OCI-LY7 (cell line): ENCODE measurements at regions not wholly inside any gene's neighbourhood (a gene's known extent, or its start where the extent isn't known, plus 50 kb on each side); places are given as distances from the start of the nearest gene placed in this dataset.

Source experiments
- BruUV-seq: library from RNA; stranded (reverse); fragments of 400-500 nt; replicated peaks from 2 replicates; lab custom pipeline; 2021; lab: Mats Ljungman, UMichigan
- CTCF ChIA-PET: fragments of 300-600 bp; sonication (Branson Sonifier 250); formaldehyde crosslinking; loops from one replicate; lab custom pipeline; 2022; ENCODE audit warnings: antibody characterized with exemption; ENCODE audit not compliant: unreplicated experiment; lab: Charles Lee
- POLR2A ChIA-PET: fragments of 300-600 bp; sonication (Branson Sonifier 250); formaldehyde crosslinking; loops from one replicate; lab custom pipeline; 2022; ENCODE audit warnings: antibody characterized with exemption; lab: Charles Lee
- DNase-seq: peaks from one replicate; pipeline ENCODE4 v3.0.0-alpha.2; 2015; ENCODE audit warnings: low spot score
- H2AFZ ChIP-seq: fragments of 200-600 bp; sonication (generic), shearing (Covaris generic); 2 replicates; pipeline ENCODE4 v1.6.1; 2014; ENCODE audit warnings: mild to moderate bottlenecking, antibody characterized with exemption, low read length, moderate library complexity
- H3K27ac ChIP-seq: fragments of 200-600 bp; sonication (generic); 2 replicates; pipeline ENCODE4 v1.5.1; 2014; ENCODE audit warnings: mixed run types, low read depth, mild to moderate bottlenecking, moderate library complexity, low read length, inconsistent platforms; ENCODE audit not compliant: poor library complexity, severe bottlenecking
- H3K36me3 ChIP-seq: fragments of 200-600 bp; sonication (generic); 2 replicates; pipeline ENCODE4 v1.6.1; 2014; ENCODE audit warnings: mild to moderate bottlenecking, antibody characterized with exemption, low read length, moderate library complexity, mixed read lengths; ENCODE audit not compliant: insufficient read depth
- H3K4me1 ChIP-seq: fragments of 200-600 bp; sonication (generic); 2 replicates; pipeline ENCODE4 v1.5.1; 2014; ENCODE audit warnings: mild to moderate bottlenecking, low read length; ENCODE audit not compliant: insufficient read depth, poor library complexity, severe bottlenecking
- H3K4me2 ChIP-seq: fragments of 200-600 bp; sonication (generic); 2 replicates; pipeline ENCODE4 v1.6.1; 2014; ENCODE audit warnings: mild to moderate bottlenecking, low read length
- H3K4me3 ChIP-seq: fragments of 200-600 bp; sonication (generic); 2 replicates; pipeline ENCODE4 v1.5.1; 2014; ENCODE audit warnings: mild to moderate bottlenecking, low read depth, low read length; ENCODE audit not compliant: poor library complexity, severe bottlenecking
- H3K79me2 ChIP-seq: fragments of 200-600 bp; sonication (generic); 2 replicates; pipeline ENCODE4 v1.6.1; 2016; ENCODE audit warnings: low read depth, mild to moderate bottlenecking, low read length, moderate library complexity, mixed read lengths; ENCODE audit not compliant: insufficient read depth
- H3K9me2 ChIP-seq: fragments of 200-600 bp; sonication (generic); 2 replicates; pipeline ENCODE4 v1.6.1; 2016; ENCODE audit warnings: mild to moderate bottlenecking, low read length, mixed read lengths; ENCODE audit not compliant: insufficient read depth
- H3K9me3 ChIP-seq: fragments of 200-600 bp; sonication (generic); 2 replicates; pipeline ENCODE4 v1.6.1; 2014; ENCODE audit warnings: mild to moderate bottlenecking, mixed run types, low read length, mixed read lengths
- H4K20me1 ChIP-seq: fragments of 200-600 bp; sonication (generic); 2 replicates; pipeline ENCODE4 v1.6.1; 2014; ENCODE audit warnings: mild to moderate bottlenecking, antibody characterized with exemption, low read length, moderate library complexity, mixed read lengths; ENCODE audit not compliant: insufficient read depth
- CTCF ChIP-seq: fragments of 200-600 bp; sonication (generic); conservative IDR thresholded peaks from 2 replicates; pipeline ENCODE4 v1.5.1; 2014; ENCODE audit warnings: mild to moderate bottlenecking, antibody characterized with exemption, low read length, moderate library complexity, mixed read lengths
- EZH2phosphoT487 ChIP-seq: fragments of 200-600 bp; sonication (generic); IDR thresholded peaks from 2 replicates; pipeline ENCODE4 v1.6.1; 2018; ENCODE audit warnings: low read depth, borderline replicate concordance, mild to moderate bottlenecking, mixed run types, antibody characterized with exemption, low read length, moderate library complexity, mixed read lengths
- intact Hi-C: fragments of 100-400 bp; cut with micrococcal nuclease; formaldehyde crosslinking; loops from one replicate; pipeline ENCODE4 v1.10.0; 2022; ENCODE audit not compliant: unreplicated experiment

- Histone ChIP-seq H3K9me2 (no peaks in the 10 kb centered on the region), H3K27ac (no peak overlapping the region), H3K4me2 (no peak overlapping the region), H3K36me3 (no peaks in the 10 kb centered on the region), H3K9me3 (no peaks in the 10 kb centered on the region), H3K79me2 (no peaks in the 10 kb centered on the region), H4K20me1 (no peaks in the 10 kb centered on the region), H2AFZ (no peak overlapping the region), H3K4me3 (no peak overlapping the region), H3K4me1 (no peaks in the 10 kb centered on the region)
- ChIA-PET CTCF (no interaction called here), POLR2A (no interaction called here)
- no peak for DNase-seq
- TF ChIP-seq CTCF (no peak), EZH2phosphoT487 (no peak)
- intact Hi-C loops: no loop called here
- no TSS peak for BruUV-seq
These were observed 77.3 kb upstream of the KCNH7 start for GRCh38 chr2:162915858-162916257.

DNA sequence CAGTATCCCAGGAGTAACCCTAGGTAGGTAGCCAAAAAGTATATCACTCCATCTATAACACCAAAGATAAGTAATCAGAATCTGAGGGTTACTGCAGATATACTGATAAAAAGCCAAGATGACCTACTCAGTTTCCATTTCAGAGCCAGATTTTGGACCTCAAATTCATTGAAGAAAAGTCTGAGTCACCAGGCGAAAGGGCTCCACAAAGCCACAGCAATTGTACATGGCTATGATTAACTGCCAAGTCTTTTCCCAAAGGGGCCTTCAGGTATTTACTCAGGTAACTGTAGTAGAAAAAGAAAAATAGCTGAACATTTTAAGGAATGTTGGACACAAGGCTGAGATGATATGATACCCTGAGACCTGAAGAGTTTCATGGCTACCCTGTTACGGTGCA lies 75.6 kb upstream of the KCNH7 start:
- Histone ChIP-seq H4K20me1 (no peaks in the 10 kb centered on the region), H2AFZ (no peak overlapping the region), H3K4me1 (no peaks in the 10 kb centered on the region), H3K79me2 (no peaks in the 10 kb centered on the region), H3K27ac (no peak overlapping the region), H3K9me3 (no peaks in the 10 kb centered on the region), H3K4me3 (no peak overlapping the region), H3K9me2 (no peaks in the 10 kb centered on the region), H3K36me3 (no peaks in the 10 kb centered on the region), H3K4me2 (no peak overlapping the region)
- intact Hi-C loops: no loop called here
- BruUV-seq: no TSS peak
- no peak for TF ChIP-seq CTCF
- TF ChIP-seq EZH2phosphoT487: no peak
- ChIA-PET POLR2A (no interaction called here), CTCF (no interaction called here)
- no peak for DNase-seq

DNA sequence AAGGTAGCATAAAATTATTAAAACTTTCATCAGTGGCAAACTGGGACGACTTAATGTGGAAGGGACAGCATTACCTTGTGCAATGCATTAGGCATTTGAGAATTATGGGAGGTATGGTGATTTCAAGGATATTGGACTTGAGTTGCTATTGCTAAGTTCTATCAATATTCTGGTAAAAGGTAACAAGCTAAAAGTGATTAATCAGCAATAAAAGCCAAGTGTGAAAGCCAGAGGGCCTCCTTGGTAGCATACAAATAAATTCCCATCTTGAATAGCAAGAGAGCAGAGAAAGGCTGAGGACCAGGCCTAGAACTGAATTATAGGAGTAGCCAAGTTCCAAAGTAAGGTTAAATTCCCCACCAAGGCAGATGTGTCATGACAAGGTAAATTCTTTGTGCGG lies 74.2 kb upstream of the KCNH7 start:
- Histone ChIP-seq H2AFZ (no peak overlapping the region), H3K9me3 (no peaks in the 10 kb centered on the region), H3K36me3 (no peaks in the 10 kb centered on the region), H3K9me2 (no peaks in the 10 kb centered on the region), H3K4me1 (no peaks in the 10 kb centered on the region), H3K4me3 (no peak overlapping the region), H3K4me2 (no peak overlapping the region), H4K20me1 (no peaks in the 10 kb centered on the region), H3K27ac (no peak overlapping the region), H3K79me2 (no peaks in the 10 kb centered on the region)
- POLR2A ChIA-PET: no interaction called here
- BruUV-seq: no TSS peak
- intact Hi-C loops: no loop called here
- TF ChIP-seq EZH2phosphoT487 (no peak), CTCF (no peak)
- CTCF ChIA-PET: no interaction called here
- no peak for DNase-seq
